HuH-7 (cell line): ENCODE measurements at regions not wholly inside any gene's neighbourhood (a gene's known extent, or its start where the extent isn't known, plus 50 kb on each side); places are given as distances from the start of the nearest gene placed in this dataset.

ENCODE experiments used
- DNase-seq: peaks from one replicate; pipeline ENCODE4 v3.0.0; 2011; ENCODE audit warnings: low spot score

GRCh38 chr6:4008324-4009047, 70.5 kb downstream of the FAM217A start:
- DNase-seq = peak; percentile 28

GRCh38 chr6:4009486-4009885, 69.5 kb downstream of the FAM217A start:
- DNase-seq = no peak

DNA sequence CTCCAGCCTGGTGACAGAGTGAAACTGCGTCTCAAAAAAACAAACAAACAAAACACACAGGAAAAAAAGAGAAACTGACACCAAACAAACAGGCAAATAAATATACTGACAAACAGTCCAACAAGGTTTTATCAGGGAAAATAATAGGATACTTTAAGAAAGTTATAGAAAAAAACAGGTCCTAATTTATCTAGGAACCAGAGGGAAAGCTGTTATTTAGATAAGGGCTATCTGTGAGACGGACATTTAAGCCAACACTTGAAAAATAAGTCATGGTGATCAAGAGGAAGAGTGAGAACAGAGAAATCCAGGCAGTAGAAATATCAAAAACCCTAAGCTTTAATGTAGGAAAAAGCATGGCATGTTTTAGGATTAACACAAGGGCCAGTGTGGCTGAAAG, 68.9 kb downstream of the FAM217A start:
- no peak for DNase-seq

DNA sequence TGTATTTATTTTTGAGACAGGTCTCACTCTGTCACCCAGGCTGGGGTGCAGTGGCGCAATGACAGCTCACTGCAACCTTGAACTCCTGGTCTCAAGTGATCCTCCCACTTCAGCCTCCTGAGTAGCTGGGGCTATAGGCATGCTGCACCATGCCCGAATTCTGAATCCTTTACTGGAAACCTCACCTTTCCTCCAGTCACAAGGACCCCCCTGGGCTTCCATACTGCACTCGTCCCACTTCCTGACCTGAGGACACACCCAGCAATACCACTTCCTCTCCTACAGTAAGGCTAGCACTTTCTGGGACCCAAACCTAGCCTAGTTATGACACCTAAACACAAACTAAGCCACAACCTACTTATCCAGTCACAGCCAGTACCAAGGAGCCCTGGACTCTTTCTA, 68.2 kb downstream of the FAM217A start:
- no peak for DNase-seq

- DNase-seq = no peak
Measured at GRCh38 chr6:4012826-4013225, 66.1 kb downstream of the FAM217A start.

DNA sequence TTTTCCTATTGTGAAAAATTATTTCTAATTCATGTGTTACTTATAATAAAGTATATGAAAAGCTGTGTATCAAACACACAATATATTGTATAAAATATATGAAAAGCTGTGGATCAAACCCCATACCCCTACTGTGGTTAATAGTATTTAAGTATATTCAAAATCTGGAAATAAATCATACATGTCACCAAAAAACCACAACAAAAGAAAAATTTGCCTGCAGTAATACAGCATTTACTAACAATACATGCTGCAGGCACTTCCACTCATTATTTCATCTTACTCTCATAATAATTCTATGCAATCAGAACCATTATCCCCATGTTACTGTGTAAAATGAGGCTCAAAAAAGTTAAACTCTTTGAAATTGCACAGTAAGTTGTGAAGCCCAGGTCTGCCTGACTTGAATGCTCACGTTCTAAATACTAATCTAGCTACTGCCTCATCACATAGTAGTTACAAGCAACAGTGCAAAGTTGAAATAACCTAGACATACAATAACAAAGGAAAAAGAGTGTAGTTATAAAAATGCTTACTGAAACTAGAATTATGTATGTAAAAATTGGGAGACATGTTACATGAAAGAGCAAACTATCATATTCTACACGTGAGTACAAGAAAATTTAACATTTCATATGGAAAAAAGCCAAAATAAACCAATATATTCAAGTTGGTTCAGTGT, 61.7 kb downstream of the FAM217A start:
- no peak for DNase-seq

- no peak for DNase-seq
Measured at GRCh38 chr6:4017834-4018170, 61.1 kb downstream of the FAM217A start.

- peak; percentile 74 for DNase-seq
Measured at GRCh38 chr6:4018171-4018923, 60.6 kb downstream of the FAM217A start.
